GM12878 (cell line): ENCODE measurements at regions not wholly inside any gene's neighbourhood (a gene's known extent, or its start where the extent isn't known, plus 50 kb on each side); places are given as distances from the start of the nearest gene placed in this dataset.

Source experiments
- CBX3 ChIP-seq: fragments of 200-600 bp; sonication (generic); IDR thresholded peaks from 2 replicates; pipeline ENCODE4 v1.6.1; 2016; ENCODE audit warnings: low read depth, borderline replicate concordance
- JUND ChIP-seq: IDR thresholded peaks from 2 replicates; pipeline ENCODE4 v1.6.1; 2012; ENCODE audit warnings: low read depth, mild to moderate bottlenecking, low read length, improper control_type of control experiment, moderate library complexity
- MEF2A ChIP-seq: IDR thresholded peaks from 2 replicates; pipeline ENCODE4 v1.6.1; 2011; ENCODE audit warnings: low read depth, mild to moderate bottlenecking, low read length, moderate library complexity; ENCODE audit not compliant: insufficient read depth
- NR2C2 ChIP-seq: IDR thresholded peaks from 2 replicates; pipeline ENCODE4 v1.6.1; 2011; ENCODE audit warnings: borderline replicate concordance, low read depth; ENCODE audit not compliant: control insufficient read depth, insufficient read length
- POLR2A ChIP-seq: IDR thresholded peaks from 2 replicates; pipeline ENCODE4 v1.6.1; 2011; ENCODE audit warnings: low read depth, mild to moderate bottlenecking, low read length
- POLR2AphosphoS5 ChIP-seq: IDR thresholded peaks from 2 replicates; pipeline ENCODE4 v1.6.1; 2011; ENCODE audit warnings: mild to moderate bottlenecking, low read length, inconsistent platforms
- RAD21 ChIP-seq: IDR thresholded peaks from 2 replicates; pipeline ENCODE4 v1.6.1; 2011; ENCODE audit warnings: mild to moderate bottlenecking, low read depth, low read length, moderate library complexity; ENCODE audit not compliant: insufficient read depth
- RBBP5 ChIP-seq: fragments of 200-600 bp; sonication (generic); conservative IDR thresholded peaks from 2 replicates; pipeline ENCODE4 v1.6.1; 2016
- RELA ChIP-seq: fragments of 450-650 bp; IDR thresholded peaks from 2 replicates; pipeline ENCODE4 v1.8.0; 2014; ENCODE audit warnings: borderline replicate concordance; ENCODE audit not compliant: partially characterized antibody
- SP1 ChIP-seq: IDR thresholded peaks from one replicate; pipeline ENCODE4 v1.6.1; 2011; ENCODE audit warnings: low read depth, low read length
- TCF12 ChIP-seq: IDR thresholded peaks from 2 replicates; pipeline ENCODE4 v1.6.1; 2011; ENCODE audit warnings: low read depth, mild to moderate bottlenecking, low read length
- ZNF622 ChIP-seq: fragments of 450-650 bp; IDR thresholded peaks from 2 replicates; pipeline ENCODE4 v1.6.1; 2017; ENCODE audit warnings: mild to moderate bottlenecking, inconsistent platforms
- TF ChIP-seq, protein P1 (sequence below), 3 experiments: IDR thresholded peaks in 2 of 3; conservative IDR thresholded peaks in 1 of 3; 2 replicates each; pipeline ENCODE4 v1.5.1; 2011; ENCODE audit warnings: low read depth in 3 of 3, low read length in 3 of 3, mild to moderate bottlenecking in 3 of 3, control low read depth in 2 of 3, moderate library complexity in 2 of 3, inconsistent platforms in 1 of 3, mixed read lengths in 1 of 3; ENCODE audit not compliant: control insufficient read depth in 2 of 3, insufficient read depth in 1 of 3; ENCODE audit errors: extremely low read depth in 1 of 3
- TF ChIP-seq, protein P2 (sequence below): IDR thresholded peaks from 2 replicates; pipeline ENCODE4 v1.6.1; 2011; ENCODE audit warnings: borderline replicate concordance, low read depth, mild to moderate bottlenecking, moderate library complexity, mixed read lengths, low read length; ENCODE audit not compliant: insufficient read depth; ENCODE audit errors: extremely low read length

DNA sequence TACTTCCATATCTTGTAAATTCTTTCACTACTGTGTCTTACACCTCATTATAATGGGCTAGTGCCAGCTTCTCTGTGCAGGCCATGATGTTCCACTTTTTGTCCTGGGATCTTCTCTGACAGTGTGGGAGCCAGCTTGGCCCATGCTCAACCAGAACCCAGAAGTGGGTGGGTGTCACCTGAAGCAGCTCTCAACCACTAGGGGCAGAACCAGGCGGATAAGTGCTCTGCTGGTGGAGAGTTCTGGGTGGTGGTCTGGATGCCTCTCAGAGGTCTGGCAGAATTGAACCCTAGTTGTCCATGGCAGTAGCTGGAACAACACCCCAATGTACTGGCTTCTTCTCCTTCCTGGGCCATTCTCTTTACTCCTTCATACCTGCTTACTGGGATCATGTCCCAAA, 254.1 kb upstream of the N4BP1 start:
- TF ChIP-seq RAD21 (no peak), JUND (no peak), RBBP5 (no peak), RELA (no peak), NR2C2 (no peak), ZNF622 (no peak), CBX3 (no peak), POLR2A (no peak), POLR2AphosphoS5 (no peak), TCF12 (no peak), SP1 (no peak), MEF2A (no peak)
- TF ChIP-seq, protein P1, sequence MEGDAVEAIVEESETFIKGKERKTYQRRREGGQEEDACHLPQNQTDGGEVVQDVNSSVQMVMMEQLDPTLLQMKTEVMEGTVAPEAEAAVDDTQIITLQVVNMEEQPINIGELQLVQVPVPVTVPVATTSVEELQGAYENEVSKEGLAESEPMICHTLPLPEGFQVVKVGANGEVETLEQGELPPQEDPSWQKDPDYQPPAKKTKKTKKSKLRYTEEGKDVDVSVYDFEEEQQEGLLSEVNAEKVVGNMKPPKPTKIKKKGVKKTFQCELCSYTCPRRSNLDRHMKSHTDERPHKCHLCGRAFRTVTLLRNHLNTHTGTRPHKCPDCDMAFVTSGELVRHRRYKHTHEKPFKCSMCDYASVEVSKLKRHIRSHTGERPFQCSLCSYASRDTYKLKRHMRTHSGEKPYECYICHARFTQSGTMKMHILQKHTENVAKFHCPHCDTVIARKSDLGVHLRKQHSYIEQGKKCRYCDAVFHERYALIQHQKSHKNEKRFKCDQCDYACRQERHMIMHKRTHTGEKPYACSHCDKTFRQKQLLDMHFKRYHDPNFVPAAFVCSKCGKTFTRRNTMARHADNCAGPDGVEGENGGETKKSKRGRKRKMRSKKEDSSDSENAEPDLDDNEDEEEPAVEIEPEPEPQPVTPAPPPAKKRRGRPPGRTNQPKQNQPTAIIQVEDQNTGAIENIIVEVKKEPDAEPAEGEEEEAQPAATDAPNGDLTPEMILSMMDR (IDR thresholded peaks at IDR 0.05 in 2 of 3, conservative IDR thresholded peaks at IDR 0.05 in 1 of 3; ENCODE audit: control insufficient read depth in 2 of 3, extremely low read depth in 1 of 3, insufficient read depth in 1 of 3, low read depth in 3 of 3, low read length in 3 of 3): 0 out of 6 replicates have a peak, but pooled peaks of 1 of the 3 experiments have one; percentile 17
- TF ChIP-seq, protein P2, sequence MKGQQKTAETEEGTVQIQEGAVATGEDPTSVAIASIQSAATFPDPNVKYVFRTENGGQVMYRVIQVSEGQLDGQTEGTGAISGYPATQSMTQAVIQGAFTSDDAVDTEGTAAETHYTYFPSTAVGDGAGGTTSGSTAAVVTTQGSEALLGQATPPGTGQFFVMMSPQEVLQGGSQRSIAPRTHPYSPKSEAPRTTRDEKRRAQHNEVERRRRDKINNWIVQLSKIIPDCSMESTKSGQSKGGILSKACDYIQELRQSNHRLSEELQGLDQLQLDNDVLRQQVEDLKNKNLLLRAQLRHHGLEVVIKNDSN: no peak
